ENCODE measurements at regions not wholly inside any gene's neighbourhood (a gene's known extent, or its start where the extent isn't known, plus 50 kb on each side); places are given as distances from the start of the nearest gene placed in this dataset.

DNA sequence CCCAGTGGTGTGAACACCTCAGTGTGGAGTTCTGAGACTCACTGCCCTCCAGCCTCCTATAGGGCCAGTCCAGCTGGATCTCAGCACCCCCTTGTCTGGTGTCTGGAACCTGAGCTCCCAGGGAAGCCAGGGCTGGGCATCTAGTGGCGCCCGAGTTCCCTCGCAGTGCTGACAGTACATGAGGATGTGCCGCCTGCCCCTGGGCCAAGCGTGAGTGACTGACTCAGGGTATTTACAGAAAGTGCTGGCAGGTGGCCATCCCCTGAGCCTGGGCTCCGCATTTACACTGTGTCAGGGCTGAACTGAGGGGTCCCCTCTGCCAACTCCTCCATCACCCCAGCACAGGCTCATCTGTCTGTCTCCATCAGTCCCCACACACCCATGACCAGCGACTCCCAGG, 185.3 kb downstream of the BRD1 start:
- no peak overlapping the region for H3K27ac ChIP-seq (ENCODE audit: low read depth, low read length)
- H3K4me3 ChIP-seq (ENCODE audit: low read length), result no peak overlapping the region
- H3K4me1 ChIP-seq (ENCODE audit: control insufficient read depth, low read length), result no peaks in the 10 kb centered on the region
- H3K79me2 ChIP-seq (ENCODE audit: control insufficient read depth, low read length), result peaks cover 100% of the 10 kb centered on the region
- peaks cover 60% of the 10 kb centered on the region for H3K36me3 ChIP-seq (ENCODE audit: control insufficient read depth, low read length)
- no peaks in the 10 kb centered on the region for H3F3A ChIP-seq (ENCODE audit: control insufficient read depth, insufficient read depth)
- no peak overlapping the region for H3K4me2 ChIP-seq (ENCODE audit: low read length)
- TF ChIP-seq EZH2phosphoT487 (IDR thresholded peaks at IDR 0.05; ENCODE audit: borderline replicate concordance, low read length) (no peak), CTCF (IDR thresholded peaks at IDR 0.05; ENCODE audit: low read depth, low read length, poor library complexity, severe bottlenecking) (no peak)
- H3K9me2 ChIP-seq (replicated peaks; ENCODE audit: control insufficient read depth, low read length), result no peaks in the 10 kb centered on the region
- H3K27me3 ChIP-seq (ENCODE audit: control insufficient read depth, low read length), result no peaks in the 10 kb centered on the region
- H3K9me3 ChIP-seq (ENCODE audit: control insufficient read depth, insufficient read depth, low read length), result no peaks in the 10 kb centered on the region
- no peaks in the 10 kb centered on the region; the same call in 1 of the 2 replicates for H4K20me1 ChIP-seq (ENCODE audit: control insufficient read depth, insufficient read depth, low read depth, low read length)

DNA sequence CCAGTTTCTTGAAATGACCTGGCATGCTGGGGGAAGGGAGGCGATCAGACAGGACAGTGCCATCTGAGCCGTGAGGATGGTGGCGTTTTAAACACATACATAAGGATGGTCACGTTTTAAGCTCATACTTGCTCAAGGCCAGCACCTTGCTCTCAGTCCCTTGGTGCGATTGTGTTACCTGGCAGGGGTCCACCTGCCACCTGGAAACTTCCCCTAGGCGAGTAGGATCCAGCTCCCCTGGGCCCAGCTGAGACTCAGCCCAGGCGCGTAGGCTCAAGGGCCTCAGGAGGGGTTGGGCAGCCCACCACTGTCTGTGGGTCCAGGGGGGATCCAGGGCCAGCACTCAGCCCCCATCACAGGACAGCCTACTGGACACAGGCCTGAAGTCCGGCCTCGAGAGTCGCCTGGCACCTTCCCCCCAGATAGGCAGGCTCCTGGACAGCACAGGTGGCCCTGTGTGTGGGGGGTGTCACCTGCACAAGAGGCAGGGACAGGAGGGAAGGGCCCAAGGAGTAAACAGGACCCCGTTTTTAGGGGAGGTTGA, 185.8 kb downstream of the BRD1 start:
- no peaks in the 10 kb centered on the region for H3K27me3 ChIP-seq (ENCODE audit: control insufficient read depth, low read length)
- no peak overlapping the region for H3K4me2 ChIP-seq (ENCODE audit: low read length)
- H3K36me3 ChIP-seq (ENCODE audit: control insufficient read depth, low read length), result peaks cover 55% of the 10 kb centered on the region
- no peaks in the 10 kb centered on the region for H3K4me1 ChIP-seq (ENCODE audit: control insufficient read depth, low read length)
- no peaks in the 10 kb centered on the region for H3K9me3 ChIP-seq (ENCODE audit: control insufficient read depth, insufficient read depth, low read length)
- no peaks in the 10 kb centered on the region; the same call in 1 of the 2 replicates for H4K20me1 ChIP-seq (ENCODE audit: control insufficient read depth, insufficient read depth, low read depth, low read length)
- no peaks in the 10 kb centered on the region for H3F3A ChIP-seq (ENCODE audit: control insufficient read depth, insufficient read depth)
- peaks cover 100% of the 10 kb centered on the region for H3K79me2 ChIP-seq (ENCODE audit: control insufficient read depth, low read length)
- no peak overlapping the region for H3K27ac ChIP-seq (ENCODE audit: low read depth, low read length)
- no peaks in the 10 kb centered on the region for H3K9me2 ChIP-seq (replicated peaks; ENCODE audit: control insufficient read depth, low read length)
- TF ChIP-seq EZH2phosphoT487 (IDR thresholded peaks at IDR 0.05; ENCODE audit: borderline replicate concordance, low read length) (no peak), CTCF (IDR thresholded peaks at IDR 0.05; ENCODE audit: low read depth, low read length, poor library complexity, severe bottlenecking) (no peak)
- H3K4me3 ChIP-seq (ENCODE audit: low read length), result no peak overlapping the region

GRCh38 chr22:49640366-49641095, 187.1 kb downstream of the BRD1 start:
- no peaks in the 10 kb centered on the region; the same call in 1 of the 2 replicates for H4K20me1 ChIP-seq (ENCODE audit: control insufficient read depth, insufficient read depth, low read depth, low read length)
- peaks cover 45% of the 10 kb centered on the region for H3K36me3 ChIP-seq (ENCODE audit: control insufficient read depth, low read length)
- no peak overlapping the region for H3K27ac ChIP-seq (ENCODE audit: low read depth, low read length)
- H3K4me1 ChIP-seq (ENCODE audit: control insufficient read depth, low read length), result no peaks in the 10 kb centered on the region
- H3K79me2 ChIP-seq (ENCODE audit: control insufficient read depth, low read length), result peaks cover 100% of the 10 kb centered on the region
- H3K27me3 ChIP-seq (ENCODE audit: control insufficient read depth, low read length), result no peaks in the 10 kb centered on the region
- TF ChIP-seq CTCF (IDR thresholded peaks at IDR 0.05; ENCODE audit: low read depth, low read length, poor library complexity, severe bottlenecking), result no peak
- no peak for TF ChIP-seq EZH2phosphoT487 (IDR thresholded peaks at IDR 0.05; ENCODE audit: borderline replicate concordance, low read length)
- H3K9me2 ChIP-seq (replicated peaks; ENCODE audit: control insufficient read depth, low read length), result no peaks in the 10 kb centered on the region
- no peaks in the 10 kb centered on the region for H3F3A ChIP-seq (ENCODE audit: control insufficient read depth, insufficient read depth)
- H3K9me3 ChIP-seq (ENCODE audit: control insufficient read depth, insufficient read depth, low read length), result no peaks in the 10 kb centered on the region
- no peak overlapping the region for H3K4me2 ChIP-seq (ENCODE audit: low read length)
- H3K4me3 ChIP-seq (ENCODE audit: low read length), result no peak overlapping the region
